Activated CD8-positive, alpha-beta memory T cell treated with anti-CD3 and anti-CD28 coated beads, Interleukin-2, amount 50 U/mL, for 4 hours (primary cell): ENCODE measurements at regions not wholly inside any gene's neighbourhood (a gene's known extent, or its start where the extent isn't known, plus 50 kb on each side); places are given as distances from the start of the nearest gene placed in this dataset.
"Not testable (repeated sequence)": the region's sequence is repeated elsewhere in the genome, so short reads cannot be mapped to it uniquely, and the experiment has no call there.

ENCODE experiments used
- DNase-seq: peaks from one replicate; pipeline ENCODE4 v3.0.0-alpha.2; 2020

DNA sequence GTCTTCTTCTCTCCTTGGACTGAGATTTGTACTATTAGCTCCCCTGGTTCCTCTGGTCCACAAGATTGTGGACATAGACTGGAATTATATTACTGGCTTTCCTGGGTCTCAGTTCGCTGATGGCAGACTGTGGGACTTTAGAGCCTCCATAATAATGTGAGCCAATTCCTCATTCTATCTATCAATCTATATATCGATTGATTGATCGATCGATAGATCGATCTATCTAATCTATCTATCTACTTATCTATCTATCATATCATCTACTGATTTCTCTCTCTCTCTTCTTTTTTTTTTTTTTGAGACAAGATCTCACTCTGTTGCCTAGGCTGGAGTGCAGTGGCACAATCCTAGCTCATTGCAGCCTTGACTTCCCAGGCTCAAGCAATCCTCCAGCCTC is 51.5 kb upstream of the DDR1 start:
- DNase-seq: no peak

GRCh38 chr6:30830438-30830837 is 53.9 kb upstream of the DDR1 start:
- no peak for DNase-seq

- DNase-seq: no peak
These were observed 54.6 kb upstream of the DDR1 start for GRCh38 chr6:30829639-30830255.

- DNase-seq: no peak
These were observed 55.3 kb upstream of the DDR1 start for GRCh38 chr6:30829033-30829432.

DNA sequence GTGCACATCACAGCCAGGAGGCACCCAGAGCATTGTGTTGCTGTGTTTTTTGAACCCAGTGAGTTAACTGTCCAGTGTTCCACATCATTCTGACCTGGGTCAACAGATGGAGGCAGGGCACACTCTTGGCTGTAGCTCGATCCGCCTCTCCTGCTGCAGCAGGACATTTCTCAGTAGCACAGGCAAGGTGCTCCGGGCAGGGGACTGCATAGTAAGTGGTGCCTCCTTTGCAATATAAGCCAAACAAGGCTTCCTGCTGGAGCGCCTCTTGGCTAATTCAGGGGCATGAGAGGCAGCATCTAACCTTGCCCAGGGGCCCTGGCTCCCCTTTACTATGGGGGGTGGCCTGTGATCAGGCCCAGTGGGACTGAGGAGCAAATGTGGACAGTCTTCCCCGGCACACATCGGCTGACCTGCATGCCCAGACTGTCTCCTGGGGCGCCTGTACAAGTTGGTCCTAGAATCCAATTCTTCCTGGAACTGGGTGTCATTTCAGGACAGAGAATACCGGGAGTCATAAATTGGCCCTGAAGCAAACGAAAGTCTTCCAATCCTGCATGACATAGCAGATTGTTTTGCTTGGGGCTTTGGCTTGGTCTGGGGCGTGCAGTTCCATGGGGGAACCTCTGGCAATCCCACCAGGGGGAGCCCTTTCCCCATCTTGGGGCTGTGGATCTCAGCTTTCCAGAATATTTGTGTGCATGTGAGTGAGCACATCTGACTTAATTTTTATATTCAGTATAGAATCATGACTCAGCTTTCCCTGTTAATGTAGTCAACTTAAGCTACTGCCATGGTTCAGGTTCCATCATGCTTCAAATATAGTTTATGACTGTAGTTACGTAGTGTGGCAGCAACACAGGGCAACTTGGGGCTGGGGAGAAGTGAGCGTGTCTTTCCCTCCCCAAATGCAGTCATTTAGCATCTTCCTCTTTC is 56.0 kb upstream of the DDR1 start:
- peak; percentile 85 for DNase-seq

GRCh38 chr6:30826961-30827342 is 57.4 kb upstream of the DDR1 start:
- no peak for DNase-seq

- DNase-seq: no peak
These were observed 59.6 kb upstream of the DDR1 start for GRCh38 chr6:30824698-30825097.

GRCh38 chr6:30823534-30823865 is 60.8 kb upstream of the DDR1 start:
- DNase-seq: no peak

DNA sequence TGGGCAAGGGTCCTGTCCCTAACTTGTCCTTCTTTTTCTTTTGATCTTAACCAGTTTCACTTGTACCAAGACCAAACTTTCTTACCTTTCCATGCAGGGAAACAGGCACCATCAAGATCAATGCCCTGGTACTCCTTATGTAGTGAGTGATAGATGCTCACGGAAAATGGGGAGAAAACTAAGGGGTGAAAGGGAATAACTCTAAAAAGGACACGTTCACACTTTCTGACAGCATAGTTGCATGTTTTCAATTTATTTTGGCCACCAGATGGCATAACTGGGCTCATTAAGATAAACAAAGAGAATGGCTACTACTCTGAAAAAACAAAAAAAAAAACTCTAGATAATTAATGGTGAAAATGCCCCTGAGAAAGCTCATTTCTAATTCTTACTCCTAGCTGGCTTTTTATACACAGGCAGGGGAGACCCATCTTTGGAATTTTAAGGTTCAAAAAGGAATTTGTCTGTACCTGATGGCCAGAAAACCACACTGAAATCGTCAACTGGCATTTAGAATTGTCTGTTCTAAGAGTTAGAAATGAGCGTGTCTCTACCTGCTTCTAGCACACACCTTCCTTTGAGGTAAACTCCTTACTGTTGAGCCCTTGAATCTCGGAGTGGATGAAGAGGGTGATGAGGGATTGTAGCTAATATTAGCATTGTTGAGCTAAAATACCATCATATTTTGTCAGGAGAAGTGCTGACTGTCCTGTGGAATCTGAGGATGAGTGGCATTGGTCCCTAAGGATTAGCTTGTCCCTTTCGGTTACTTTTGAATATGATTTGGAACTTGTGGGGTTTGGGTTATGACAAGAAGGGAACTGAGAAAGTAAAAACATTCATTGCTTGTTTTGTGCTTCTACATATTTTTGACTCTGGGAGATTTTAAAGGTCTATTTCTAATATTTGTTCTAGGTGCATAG is 62.2 kb upstream of the DDR1 start:
- DNase-seq: no peak

DNA sequence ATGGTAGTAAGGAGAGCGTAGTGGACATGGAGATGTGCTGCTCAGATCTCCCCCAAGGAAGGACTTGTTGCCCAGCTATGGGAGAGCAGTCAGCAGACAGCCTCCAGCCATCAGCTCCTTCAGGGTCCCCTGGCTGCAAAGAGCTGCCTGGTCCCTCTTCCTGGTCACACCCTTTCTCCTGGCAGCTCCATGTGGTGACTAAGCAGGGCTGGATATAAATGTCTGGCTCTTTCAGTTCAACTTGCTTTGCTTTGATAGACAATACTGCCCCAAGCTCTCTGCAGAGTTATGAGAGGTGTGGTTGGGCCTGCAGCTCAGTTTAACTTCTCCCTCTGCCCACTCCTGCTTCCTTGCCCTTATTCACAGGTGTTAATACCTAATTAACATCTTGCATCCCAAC is 64.1 kb upstream of the DDR1 start:
- no peak for DNase-seq

DNA sequence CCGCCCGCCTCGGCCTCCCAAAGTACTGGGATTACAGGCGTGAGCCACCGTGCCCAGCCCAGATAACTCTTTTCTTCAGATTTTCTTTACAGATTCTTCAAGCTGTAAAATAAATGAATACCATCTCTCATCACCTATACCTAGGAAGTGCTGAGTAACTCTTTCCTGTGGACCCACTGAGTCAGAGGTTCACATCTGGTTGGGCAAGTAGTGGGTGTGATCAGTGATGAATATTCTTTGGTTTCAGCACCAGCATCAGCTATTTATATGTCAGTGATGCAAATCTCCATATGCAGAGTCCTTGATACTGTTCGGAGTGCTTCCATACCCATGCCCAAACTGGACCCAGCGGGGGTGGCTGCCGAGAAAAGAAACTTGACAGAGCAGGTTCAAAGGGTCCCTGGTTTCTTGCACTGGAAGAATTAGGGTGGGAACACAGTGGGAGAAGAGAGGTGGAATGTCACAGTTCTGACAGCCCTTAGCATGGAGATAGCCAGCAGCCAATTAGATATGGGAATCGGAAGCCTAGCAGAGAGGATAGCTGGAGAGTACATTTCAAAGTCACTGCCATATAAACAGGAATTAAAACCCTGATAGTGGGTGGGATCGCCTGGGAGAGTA is 64.9 kb upstream of the DDR1 start:
- DNase-seq: peak; percentile 49

DNA sequence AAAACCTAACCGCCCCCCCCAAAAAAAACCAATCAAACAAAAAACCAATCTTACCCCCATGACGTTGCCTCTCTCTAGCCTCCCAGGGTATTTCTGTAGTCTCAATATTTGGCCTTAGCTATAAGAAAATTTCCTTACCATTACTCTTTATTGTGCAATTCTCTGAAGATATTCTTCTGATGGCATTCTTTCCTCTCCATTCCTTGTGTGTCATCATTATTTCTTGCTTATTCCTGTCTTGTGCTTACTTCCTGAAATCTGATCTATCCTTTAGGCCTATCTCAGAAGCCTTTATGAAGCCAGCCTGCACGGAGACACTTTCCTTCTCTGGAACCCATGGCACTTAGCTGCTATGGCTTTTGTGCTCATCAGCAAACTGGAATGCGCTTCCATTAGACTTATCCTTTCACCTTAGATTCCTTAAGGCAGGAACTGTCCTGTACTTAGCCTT is 65.9 kb upstream of the DDR1 start:
- DNase-seq: no peak

DNA sequence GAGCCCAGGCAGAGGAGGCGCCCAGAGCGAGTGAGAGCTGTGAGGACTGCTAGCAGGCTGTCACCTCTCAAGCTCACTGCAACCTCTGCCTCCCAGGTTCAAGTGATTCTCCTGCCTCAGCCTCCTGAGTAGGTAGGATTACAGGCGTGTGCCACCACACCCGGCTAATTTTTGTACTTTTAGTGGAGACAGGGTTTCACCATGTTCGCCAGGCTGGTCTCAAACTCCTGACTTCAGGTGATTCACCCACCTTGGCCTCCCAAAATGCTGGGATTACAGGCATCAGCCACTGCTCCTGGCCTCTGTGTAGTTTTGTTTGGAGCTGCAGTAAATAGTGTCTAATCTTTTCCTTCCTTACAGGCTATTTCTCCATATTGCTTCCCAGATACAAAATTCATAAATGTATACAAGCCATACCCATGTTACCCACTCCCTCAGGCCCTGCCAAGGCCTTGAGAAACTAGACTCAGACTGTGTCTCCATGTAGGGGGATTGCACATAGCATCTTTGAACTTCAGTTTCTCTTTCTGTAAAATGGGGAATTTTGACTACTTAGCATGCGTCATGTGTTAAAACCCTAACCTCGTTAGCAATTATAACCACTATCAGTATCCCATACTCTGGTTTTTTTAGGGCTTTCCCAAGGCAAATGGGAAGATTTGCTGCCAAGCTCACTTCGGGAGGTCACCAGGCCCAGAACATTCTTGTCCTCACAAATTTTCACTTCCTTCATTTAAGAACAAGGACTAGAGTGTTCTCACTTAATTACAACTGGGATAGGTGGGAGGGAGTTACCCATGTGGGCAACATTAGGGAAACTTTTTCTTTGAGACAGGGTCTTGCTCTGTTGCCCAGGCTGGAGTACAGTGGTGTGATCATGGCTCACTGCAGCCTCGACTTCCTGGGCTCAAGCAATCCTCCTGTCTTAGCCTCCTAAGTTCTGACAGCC is 67.3 kb upstream of the DDR1 start:
- no peak for DNase-seq

DNA sequence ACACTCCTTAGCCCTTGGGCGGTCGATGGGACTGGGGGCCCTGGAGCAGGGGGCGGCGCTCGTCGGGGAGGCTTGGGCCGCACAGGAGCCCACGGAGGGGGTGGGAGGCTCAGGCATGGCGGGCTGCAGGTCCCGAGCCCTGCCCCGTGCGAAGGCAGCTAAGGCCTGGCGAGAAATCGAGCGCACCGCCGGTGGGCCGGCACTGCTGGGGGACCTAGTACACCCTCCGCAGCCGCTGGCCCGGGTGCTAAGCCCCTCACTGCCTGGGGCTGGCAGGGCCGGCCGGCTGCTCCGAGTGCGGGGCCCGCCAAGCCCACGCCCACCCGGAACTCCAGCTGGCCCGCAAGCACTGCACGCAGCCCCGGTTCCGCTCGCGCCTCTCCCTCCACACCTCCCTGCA is 68.0 kb upstream of the DDR1 start:
- DNase-seq: not testable (repeated sequence)

DNA sequence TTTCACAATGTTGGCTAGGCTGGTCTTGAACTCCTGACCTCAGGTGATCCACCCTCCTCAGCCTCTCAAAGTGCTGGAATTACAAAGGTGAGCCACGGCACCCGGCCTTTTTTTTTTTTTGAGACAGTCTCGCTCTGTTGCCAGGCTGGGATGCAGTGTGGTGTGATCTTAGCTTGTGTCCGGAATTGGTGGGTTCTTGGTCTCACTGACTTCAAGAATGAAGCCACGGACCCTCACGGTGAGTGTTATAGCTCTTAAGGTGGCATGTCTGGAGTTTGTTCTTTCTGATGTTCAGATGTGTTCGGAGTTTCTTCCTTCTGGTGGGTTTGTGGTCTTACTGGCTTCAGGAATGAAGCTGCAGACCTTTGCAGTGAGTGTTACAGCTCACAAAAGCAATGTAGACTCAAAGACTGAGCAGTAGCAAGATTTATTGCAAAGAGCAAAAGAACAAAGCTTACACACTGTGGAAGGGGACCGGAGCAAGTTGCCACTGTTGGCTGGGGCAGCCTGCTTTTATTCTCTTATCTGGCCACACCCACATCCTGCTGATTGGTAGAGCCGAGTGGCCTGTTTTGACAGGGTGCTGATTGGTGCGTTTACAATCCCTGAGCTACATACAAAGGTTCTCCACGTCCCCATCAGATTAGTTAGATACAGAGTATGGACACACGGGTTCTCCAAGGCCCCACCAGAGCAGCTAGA is 69.1 kb upstream of the DDR1 start:
- not testable (repeated sequence) for DNase-seq

- DNase-seq: peak; percentile 33
These were observed 69.9 kb upstream of the DDR1 start for GRCh38 chr6:30814146-30815040.

GRCh38 chr6:30813631-30814145 is 69.3 kb upstream of the IER3 start:
- DNase-seq: no peak

DNA sequence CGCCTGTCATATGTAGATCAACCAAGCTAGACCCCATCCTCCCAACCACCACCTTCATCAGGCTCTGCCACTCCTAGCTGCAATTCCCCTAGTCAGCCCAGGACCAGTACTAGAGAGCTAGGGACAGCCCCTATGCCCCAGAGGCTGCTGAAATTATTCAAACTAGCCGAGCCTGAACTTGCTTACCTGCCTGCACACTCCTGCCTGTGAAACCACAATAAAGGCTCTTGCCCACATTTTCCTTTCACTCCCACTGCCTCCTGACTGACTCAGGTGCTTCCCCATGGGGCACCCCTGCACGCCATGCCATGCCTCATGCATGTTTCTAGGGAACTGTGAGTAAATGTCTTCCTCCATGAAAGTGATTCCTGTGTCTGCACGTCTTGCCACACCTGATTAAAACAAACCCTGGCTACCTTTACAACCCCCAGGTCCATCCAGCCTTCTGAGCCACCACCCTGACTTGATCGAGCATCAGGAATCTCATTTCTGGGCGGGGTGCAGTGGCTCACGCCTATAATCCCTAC is 66.5 kb upstream of the IER3 start:
- peak; percentile 66 for DNase-seq

- not testable (repeated sequence) for DNase-seq
These were observed 63.2 kb upstream of the IER3 start for GRCh38 chr6:30807566-30807965.
